Neural progenitor cell (in vitro differentiated cells): ENCODE measurements at regions not wholly inside any gene's neighbourhood (a gene's known extent, or its start where the extent isn't known, plus 50 kb on each side); places are given as distances from the start of the nearest gene placed in this dataset.

Experiments
- DNase-seq: peaks from one replicate; pipeline ENCODE4 v3.0.0-alpha.2; 2016; ENCODE audit warnings: low spot score
- H2AFZ ChIP-seq: fragments of 200-600 bp; sonication (generic); replicated peaks from 2 replicates; pipeline ENCODE4 v1.6.1; 2016; ENCODE audit warnings: antibody characterized with exemption
- H3F3A ChIP-seq: fragments of 200-600 bp; sonication (generic); 2 replicates; pipeline ENCODE4 v1.6.1; 2016; ENCODE audit warnings: antibody characterized with exemption, low read depth
- H3K27ac ChIP-seq: fragments of 200-600 bp; sonication (generic); 2 replicates; pipeline ENCODE4 v1.5.1; 2016; ENCODE audit warnings: mild to moderate bottlenecking
- H3K27me3 ChIP-seq: fragments of 200-600 bp; sonication (generic); 2 replicates; pipeline ENCODE4 v1.6.1; 2016; ENCODE audit warnings: mild to moderate bottlenecking, moderate library complexity
- H3K36me3 ChIP-seq: fragments of 200-600 bp; sonication (generic); 2 replicates; pipeline ENCODE4 v1.5.1; 2016
- H3K4me1 ChIP-seq: fragments of 200-600 bp; sonication (generic); 2 replicates; pipeline ENCODE4 v1.6.1; 2016; ENCODE audit warnings: mixed run types
- H3K4me2 ChIP-seq: fragments of 200-600 bp; sonication (generic); 2 replicates; pipeline ENCODE4 v1.6.1; 2016
- H3K4me3 ChIP-seq: fragments of 200-600 bp; sonication (generic); 2 replicates; pipeline ENCODE4 v1.5.1; 2016
- H3K79me2 ChIP-seq: fragments of 200-600 bp; sonication (generic); 2 replicates; pipeline ENCODE4 v1.6.1; 2016; ENCODE audit warnings: low read depth
- H3K9ac ChIP-seq: fragments of 200-600 bp; sonication (generic); 2 replicates; pipeline ENCODE4 v1.6.1; 2016
- H3K9me3 ChIP-seq: fragments of 200-600 bp; sonication (generic); 2 replicates; pipeline ENCODE4 v1.5.1; 2016; ENCODE audit warnings: low read depth
- H4K20me1 ChIP-seq: fragments of 200-600 bp; sonication (generic); 2 replicates; pipeline ENCODE4 v1.6.1; 2016; ENCODE audit warnings: low read depth
- H3K27ac Mint-ChIP-seq: 3 replicates; pipeline ENCODE4 v1.8.0; 2021; ENCODE audit warnings: mixed read lengths
- H3K27me3 Mint-ChIP-seq: 2 replicates; pipeline ENCODE4 v1.8.0; 2022; ENCODE audit warnings: low read depth, mild to moderate bottlenecking, inconsistent platforms, moderate library complexity, mixed read lengths; ENCODE audit not compliant: insufficient read depth
- H3K36me3 Mint-ChIP-seq: 3 replicates; pipeline ENCODE4 v1.8.0; 2021; ENCODE audit warnings: mixed read lengths
- H3K4me1 Mint-ChIP-seq: 3 replicates; pipeline ENCODE4 v1.8.0; 2021; ENCODE audit warnings: mixed read lengths
- H3K4me3 Mint-ChIP-seq: 3 replicates; pipeline ENCODE4 v1.8.0; 2021; ENCODE audit warnings: mild to moderate bottlenecking, moderate library complexity, mixed read lengths
- H3K9me3 Mint-ChIP-seq: 3 replicates; pipeline ENCODE4 v1.8.0; 2020; ENCODE audit warnings: mixed read lengths
- EZH2 ChIP-seq: fragments of 200-600 bp; sonication (generic); IDR thresholded peaks from 2 replicates; pipeline ENCODE4 v1.6.1; 2017; ENCODE audit warnings: antibody characterized with exemption, mild to moderate bottlenecking, moderate library complexity
- EZH2phosphoT487 ChIP-seq: fragments of 200-600 bp; sonication (generic); IDR thresholded peaks from 2 replicates; pipeline ENCODE4 v1.6.1; 2017; ENCODE audit warnings: antibody characterized with exemption
- TF ChIP-seq, protein P1 (sequence below): fragments of 200-600 bp; sonication (generic); IDR thresholded peaks from 2 replicates; pipeline ENCODE4 v1.5.1; 2017; ENCODE audit warnings: antibody characterized with exemption, mild to moderate bottlenecking

DNA sequence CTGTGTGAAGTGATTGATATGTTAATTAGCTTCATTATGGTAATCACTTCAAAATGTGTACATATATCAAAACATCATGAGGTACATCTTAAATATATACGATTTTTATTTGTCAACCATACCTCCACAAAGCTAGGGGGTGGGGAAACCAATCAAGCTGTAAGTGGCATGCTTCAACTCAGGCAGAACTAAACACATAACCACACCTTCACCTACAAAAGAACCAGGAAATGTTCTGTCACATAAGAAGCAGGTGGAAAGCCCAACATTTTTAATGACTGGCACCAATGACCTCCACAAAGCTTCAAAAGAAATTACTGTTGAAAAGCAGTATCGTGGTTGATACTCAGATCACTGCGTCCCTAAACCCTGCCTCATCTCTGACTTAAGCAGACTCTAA is 867.7 kb upstream of the EEF2KMT start:
- Histone ChIP-seq H4K20me1 (no peaks in the 10 kb centered on the region), H3K79me2 (no peaks in the 10 kb centered on the region), H3K27me3 (no peaks in the 10 kb centered on the region), H3K4me2 (no peak overlapping the region), H3K9ac (no peak overlapping the region), H3K4me1 (no peaks in the 10 kb centered on the region), H2AFZ (no peak overlapping the region), H3K36me3 (no peaks in the 10 kb centered on the region), H3K4me3 (no peak overlapping the region), H3F3A (no peaks in the 10 kb centered on the region), H3K27ac (no peak overlapping the region), H3K9me3 (no peaks in the 10 kb centered on the region)
- DNase-seq: no peak
- H3K4me1 Mint-ChIP-seq: no peaks in the 10 kb centered on the region
- H3K4me3 Mint-ChIP-seq: no peak overlapping the region
- TF ChIP-seq EZH2 (no peak), EZH2phosphoT487 (no peak)
- TF ChIP-seq, protein P1, sequence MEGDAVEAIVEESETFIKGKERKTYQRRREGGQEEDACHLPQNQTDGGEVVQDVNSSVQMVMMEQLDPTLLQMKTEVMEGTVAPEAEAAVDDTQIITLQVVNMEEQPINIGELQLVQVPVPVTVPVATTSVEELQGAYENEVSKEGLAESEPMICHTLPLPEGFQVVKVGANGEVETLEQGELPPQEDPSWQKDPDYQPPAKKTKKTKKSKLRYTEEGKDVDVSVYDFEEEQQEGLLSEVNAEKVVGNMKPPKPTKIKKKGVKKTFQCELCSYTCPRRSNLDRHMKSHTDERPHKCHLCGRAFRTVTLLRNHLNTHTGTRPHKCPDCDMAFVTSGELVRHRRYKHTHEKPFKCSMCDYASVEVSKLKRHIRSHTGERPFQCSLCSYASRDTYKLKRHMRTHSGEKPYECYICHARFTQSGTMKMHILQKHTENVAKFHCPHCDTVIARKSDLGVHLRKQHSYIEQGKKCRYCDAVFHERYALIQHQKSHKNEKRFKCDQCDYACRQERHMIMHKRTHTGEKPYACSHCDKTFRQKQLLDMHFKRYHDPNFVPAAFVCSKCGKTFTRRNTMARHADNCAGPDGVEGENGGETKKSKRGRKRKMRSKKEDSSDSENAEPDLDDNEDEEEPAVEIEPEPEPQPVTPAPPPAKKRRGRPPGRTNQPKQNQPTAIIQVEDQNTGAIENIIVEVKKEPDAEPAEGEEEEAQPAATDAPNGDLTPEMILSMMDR: no peak
- no peaks in the 10 kb centered on the region for H3K36me3 Mint-ChIP-seq
- peaks cover 2% of the 10 kb centered on the region for H3K9me3 Mint-ChIP-seq
- peaks cover 2% of the 10 kb centered on the region for H3K27me3 Mint-ChIP-seq
- no peak overlapping the region for H3K27ac Mint-ChIP-seq

DNA sequence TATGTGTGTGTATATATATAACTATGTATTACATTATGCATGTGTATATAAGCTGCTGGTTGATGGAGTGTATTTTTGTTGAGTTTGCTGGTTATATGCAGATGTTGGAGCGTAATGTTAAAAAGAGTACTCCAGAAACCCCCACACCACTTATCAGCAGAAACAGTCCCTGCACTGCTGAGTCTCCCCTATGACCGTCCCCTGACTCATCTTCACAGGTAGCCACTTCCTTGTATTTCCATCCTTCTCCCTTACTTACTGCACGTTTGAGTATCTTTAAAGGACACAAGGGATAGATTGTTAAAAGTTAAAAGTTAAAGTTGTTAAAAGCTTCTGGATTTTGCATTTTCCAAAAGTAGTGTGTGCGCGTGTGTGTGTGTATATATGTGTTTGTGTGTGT is 853.9 kb upstream of the EEF2KMT start:
- Mint-ChIP-seq H3K9me3 (no peaks in the 10 kb centered on the region), H3K4me3 (no peak overlapping the region), H3K27me3 (peaks cover 8% of the 10 kb centered on the region), H3K36me3 (no peaks in the 10 kb centered on the region), H3K4me1 (no peaks in the 10 kb centered on the region), H3K27ac (no peak overlapping the region)
- H3K27ac ChIP-seq: no peak overlapping the region
- no peak overlapping the region for H3K9ac ChIP-seq
- H3K4me2 ChIP-seq: no peak overlapping the region
- TF ChIP-seq EZH2phosphoT487: no peak
- TF ChIP-seq, protein P1: no peak
- no peak for TF ChIP-seq EZH2
- H3K9me3 ChIP-seq: no peaks in the 10 kb centered on the region
- no peaks in the 10 kb centered on the region for H4K20me1 ChIP-seq
- no peak overlapping the region for H2AFZ ChIP-seq
- no peaks in the 10 kb centered on the region for H3K36me3 ChIP-seq
- H3K79me2 ChIP-seq: no peaks in the 10 kb centered on the region
- H3K4me3 ChIP-seq: no peak overlapping the region
- H3K4me1 ChIP-seq: no peaks in the 10 kb centered on the region
- H3K27me3 ChIP-seq: no peaks in the 10 kb centered on the region
- H3F3A ChIP-seq: no peaks in the 10 kb centered on the region
- no peak for DNase-seq

- Histone ChIP-seq H2AFZ (no peak overlapping the region), H3K79me2 (no peaks in the 10 kb centered on the region), H3K4me1 (no peaks in the 10 kb centered on the region), H3F3A (no peaks in the 10 kb centered on the region), H3K36me3 (no peaks in the 10 kb centered on the region), H3K27me3 (no peaks in the 10 kb centered on the region), H3K27ac (no peak overlapping the region), H4K20me1 (no peaks in the 10 kb centered on the region), H3K9me3 (no peaks in the 10 kb centered on the region), H3K4me2 (no peak overlapping the region), H3K4me3 (no peak overlapping the region), H3K9ac (no peak overlapping the region)
- Mint-ChIP-seq H3K4me3 (no peak overlapping the region), H3K36me3 (no peaks in the 10 kb centered on the region), H3K9me3 (peaks cover 11% of the 10 kb centered on the region), H3K27ac (no peak overlapping the region), H3K27me3 (peaks cover 11% of the 10 kb centered on the region), H3K4me1 (no peaks in the 10 kb centered on the region)
- TF ChIP-seq, protein P1: no peak
- no peak for TF ChIP-seq EZH2phosphoT487
- TF ChIP-seq EZH2: no peak
- no peak for DNase-seq
Measured at GRCh38 chr16:5944971-5945370, 847.4 kb upstream of the EEF2KMT start.
